ENCODE measurements at regions not wholly inside any gene's neighbourhood (a gene's known extent, or its start where the extent isn't known, plus 50 kb on each side); places are given as distances from the start of the nearest gene placed in this dataset.

GRCh38 chr20:60389882-60390281, 431.7 kb downstream of the CDH26 start:
- DNase-seq (ENCODE audit: low read depth): no peak
- TF ChIP-seq, protein P1, sequence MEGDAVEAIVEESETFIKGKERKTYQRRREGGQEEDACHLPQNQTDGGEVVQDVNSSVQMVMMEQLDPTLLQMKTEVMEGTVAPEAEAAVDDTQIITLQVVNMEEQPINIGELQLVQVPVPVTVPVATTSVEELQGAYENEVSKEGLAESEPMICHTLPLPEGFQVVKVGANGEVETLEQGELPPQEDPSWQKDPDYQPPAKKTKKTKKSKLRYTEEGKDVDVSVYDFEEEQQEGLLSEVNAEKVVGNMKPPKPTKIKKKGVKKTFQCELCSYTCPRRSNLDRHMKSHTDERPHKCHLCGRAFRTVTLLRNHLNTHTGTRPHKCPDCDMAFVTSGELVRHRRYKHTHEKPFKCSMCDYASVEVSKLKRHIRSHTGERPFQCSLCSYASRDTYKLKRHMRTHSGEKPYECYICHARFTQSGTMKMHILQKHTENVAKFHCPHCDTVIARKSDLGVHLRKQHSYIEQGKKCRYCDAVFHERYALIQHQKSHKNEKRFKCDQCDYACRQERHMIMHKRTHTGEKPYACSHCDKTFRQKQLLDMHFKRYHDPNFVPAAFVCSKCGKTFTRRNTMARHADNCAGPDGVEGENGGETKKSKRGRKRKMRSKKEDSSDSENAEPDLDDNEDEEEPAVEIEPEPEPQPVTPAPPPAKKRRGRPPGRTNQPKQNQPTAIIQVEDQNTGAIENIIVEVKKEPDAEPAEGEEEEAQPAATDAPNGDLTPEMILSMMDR (conservative IDR thresholded peaks at IDR 0.05; ENCODE audit: low read length): no peak
- H3K4me3 ChIP-seq (ENCODE audit: low read length): no peak overlapping the region

- H3K4me3 ChIP-seq (ENCODE audit: low read length): no peak overlapping the region
- DNase-seq (ENCODE audit: low read depth): no peak
- TF ChIP-seq, protein P1 (conservative IDR thresholded peaks at IDR 0.05; ENCODE audit: low read length): no peak
Measured at GRCh38 chr20:60395991-60396390, 437.8 kb downstream of the CDH26 start.

DNA sequence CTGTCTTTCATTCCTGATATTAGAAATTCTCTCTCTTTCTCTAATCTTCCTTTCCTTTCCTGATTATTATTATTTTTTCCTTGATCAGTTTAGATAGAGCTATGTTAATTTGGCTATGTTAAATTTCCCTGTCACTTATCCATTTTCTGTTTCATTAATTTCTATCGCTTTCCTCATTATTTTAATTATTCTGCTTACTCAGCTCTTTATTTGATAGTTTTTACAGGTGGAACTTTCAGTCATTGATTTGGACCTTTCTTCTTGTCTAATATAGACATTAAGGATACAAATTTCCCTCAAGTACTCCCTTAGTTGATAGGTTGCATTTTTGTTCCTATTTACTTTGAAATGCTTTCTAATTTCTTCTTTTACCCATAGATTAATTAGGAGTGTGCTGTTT, 442.3 kb downstream of the CDH26 start:
- DNase-seq (ENCODE audit: low read depth): no peak
- TF ChIP-seq, protein P1 (conservative IDR thresholded peaks at IDR 0.05; ENCODE audit: low read length): no peak
- no peak overlapping the region for H3K4me3 ChIP-seq (ENCODE audit: low read length)

- TF ChIP-seq, protein P1 (conservative IDR thresholded peaks at IDR 0.05; ENCODE audit: low read length): no peak
- H3K4me3 ChIP-seq (ENCODE audit: low read length): no peak overlapping the region
- no peak for DNase-seq (ENCODE audit: low read depth)
Measured at GRCh38 chr20:60402189-60403058, 444.2 kb downstream of the CDH26 start.

- TF ChIP-seq, protein P1 (conservative IDR thresholded peaks at IDR 0.05; ENCODE audit: low read length): no peak
- no peak overlapping the region for H3K4me3 ChIP-seq (ENCODE audit: low read length)
- DNase-seq (ENCODE audit: low read depth): no peak
Measured at GRCh38 chr20:60403105-60403741, 445.0 kb downstream of the CDH26 start.

DNA sequence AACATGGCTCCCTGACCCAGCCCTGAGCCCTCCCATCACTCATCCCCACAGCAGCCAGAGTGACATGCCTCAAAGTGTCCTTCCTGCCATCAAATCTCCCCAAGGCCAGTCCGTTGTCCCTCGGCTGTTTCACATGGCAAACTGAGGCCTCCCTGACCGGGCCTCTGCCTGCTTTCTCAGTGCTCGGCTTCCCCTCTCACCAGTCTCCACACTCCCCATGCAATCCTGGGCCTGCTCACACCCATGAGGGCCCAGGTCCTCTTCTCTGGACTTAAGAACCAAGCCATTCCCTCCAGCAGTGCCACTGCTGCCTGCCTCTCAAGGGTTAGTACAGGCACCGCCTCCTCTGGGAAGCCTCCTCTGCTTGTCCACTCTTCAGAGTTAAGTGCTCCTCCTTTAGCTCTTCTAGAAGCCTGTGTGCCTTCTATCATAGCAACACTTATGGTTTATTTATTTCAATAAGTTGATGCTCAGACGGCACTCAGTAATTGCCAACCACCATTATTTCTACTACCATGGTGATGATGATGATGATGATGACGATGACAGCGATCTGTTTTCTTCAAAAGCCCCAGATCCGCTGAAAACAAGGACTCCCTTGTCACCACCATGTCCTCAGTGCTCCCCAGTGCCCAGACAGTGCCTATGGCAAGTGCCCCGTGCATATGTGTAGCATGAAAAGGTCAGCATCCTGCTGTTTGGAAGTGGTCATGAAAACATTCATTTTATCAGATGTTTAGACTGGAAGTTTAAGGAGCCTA, 449.0 kb downstream of the CDH26 start:
- no peak overlapping the region for H3K4me3 ChIP-seq (ENCODE audit: low read length)
- TF ChIP-seq, protein P1 (conservative IDR thresholded peaks at IDR 0.05; ENCODE audit: low read length): no peak
- no peak for DNase-seq (ENCODE audit: low read depth)

Data from AG10803 (cell line).